Body of pancreas (tissue), 4 donors: ENCODE measurements at regions not wholly inside any gene's neighbourhood (a gene's known extent, or its start where the extent isn't known, plus 50 kb on each side); places are given as distances from the start of the nearest gene placed in this dataset.

ENCODE experiments used
- POLR2A ChIP-seq, 3 donors: fragments of 450-650 bp; IDR thresholded peaks; one replicate each; pipeline ENCODE4 v1.6.1; 2016; ENCODE audit warnings: antibody characterized with exemption in 3 of 3, mild to moderate bottlenecking in 2 of 3
- TF ChIP-seq, protein P1 (sequence below), 7 experiments: fragments of 450-650 bp in 4 of 7; fragments of 200-600 bp in 3 of 7; sonication (generic) in 3 of 7; IDR thresholded peaks; one replicate each; pipeline ENCODE4 v1.5.1; 2016 to 2019; ENCODE audit warnings: antibody characterized with exemption in 7 of 7

DNA sequence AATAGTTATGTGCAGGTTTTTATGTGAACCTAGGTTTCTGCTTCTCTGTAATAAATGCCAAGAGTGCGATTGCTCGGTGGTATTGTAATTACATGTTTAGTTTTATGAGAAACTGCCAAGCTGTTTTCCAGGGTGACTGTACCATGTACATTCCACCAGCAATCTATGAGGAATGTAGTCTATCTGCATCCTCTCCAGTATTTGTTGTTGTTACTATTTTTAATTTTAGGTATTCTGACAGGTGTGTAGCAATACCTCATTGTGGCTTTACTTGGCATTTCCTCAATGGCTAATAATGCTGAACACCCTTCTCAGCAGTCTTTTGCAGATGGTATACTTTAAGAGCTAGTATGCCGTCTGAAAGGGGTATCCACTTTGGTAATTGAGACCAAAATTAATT, 142.1 kb downstream of the BMP2 start:
- TF ChIP-seq, protein P1, sequence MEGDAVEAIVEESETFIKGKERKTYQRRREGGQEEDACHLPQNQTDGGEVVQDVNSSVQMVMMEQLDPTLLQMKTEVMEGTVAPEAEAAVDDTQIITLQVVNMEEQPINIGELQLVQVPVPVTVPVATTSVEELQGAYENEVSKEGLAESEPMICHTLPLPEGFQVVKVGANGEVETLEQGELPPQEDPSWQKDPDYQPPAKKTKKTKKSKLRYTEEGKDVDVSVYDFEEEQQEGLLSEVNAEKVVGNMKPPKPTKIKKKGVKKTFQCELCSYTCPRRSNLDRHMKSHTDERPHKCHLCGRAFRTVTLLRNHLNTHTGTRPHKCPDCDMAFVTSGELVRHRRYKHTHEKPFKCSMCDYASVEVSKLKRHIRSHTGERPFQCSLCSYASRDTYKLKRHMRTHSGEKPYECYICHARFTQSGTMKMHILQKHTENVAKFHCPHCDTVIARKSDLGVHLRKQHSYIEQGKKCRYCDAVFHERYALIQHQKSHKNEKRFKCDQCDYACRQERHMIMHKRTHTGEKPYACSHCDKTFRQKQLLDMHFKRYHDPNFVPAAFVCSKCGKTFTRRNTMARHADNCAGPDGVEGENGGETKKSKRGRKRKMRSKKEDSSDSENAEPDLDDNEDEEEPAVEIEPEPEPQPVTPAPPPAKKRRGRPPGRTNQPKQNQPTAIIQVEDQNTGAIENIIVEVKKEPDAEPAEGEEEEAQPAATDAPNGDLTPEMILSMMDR (IDR thresholded peaks at IDR 0.05), result no peak
- TF ChIP-seq POLR2A (IDR thresholded peaks at IDR 0.05), result no peak
